ENCODE measurements at regions not wholly inside any gene's neighbourhood (a gene's known extent, or its start where the extent isn't known, plus 50 kb on each side); places are given as distances from the start of the nearest gene placed in this dataset.

DNA sequence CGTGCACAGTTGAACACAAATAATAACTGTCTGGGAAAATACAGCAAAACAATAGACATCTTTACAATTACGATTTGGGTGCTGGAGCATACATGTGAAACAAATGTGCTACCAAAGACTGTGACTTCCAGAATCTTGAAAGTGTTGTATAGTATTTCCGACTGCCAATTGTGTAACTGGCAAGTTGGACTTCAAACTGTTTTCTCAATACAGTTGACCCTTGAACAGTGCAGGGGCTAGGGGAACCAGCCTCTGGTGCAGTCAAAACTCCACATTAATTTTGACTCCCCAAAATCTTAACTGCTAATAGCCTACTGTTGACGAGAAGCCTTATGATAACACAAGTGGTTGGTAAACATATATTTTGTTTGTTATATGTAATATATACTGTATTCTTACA lies 904.2 kb downstream of the EPHA3 start:
- no peak overlapping the region for H3K27ac ChIP-seq
- no peaks in the 10 kb centered on the region for H4K20me1 ChIP-seq (ENCODE audit: insufficient read depth)
- TF ChIP-seq, protein P1, sequence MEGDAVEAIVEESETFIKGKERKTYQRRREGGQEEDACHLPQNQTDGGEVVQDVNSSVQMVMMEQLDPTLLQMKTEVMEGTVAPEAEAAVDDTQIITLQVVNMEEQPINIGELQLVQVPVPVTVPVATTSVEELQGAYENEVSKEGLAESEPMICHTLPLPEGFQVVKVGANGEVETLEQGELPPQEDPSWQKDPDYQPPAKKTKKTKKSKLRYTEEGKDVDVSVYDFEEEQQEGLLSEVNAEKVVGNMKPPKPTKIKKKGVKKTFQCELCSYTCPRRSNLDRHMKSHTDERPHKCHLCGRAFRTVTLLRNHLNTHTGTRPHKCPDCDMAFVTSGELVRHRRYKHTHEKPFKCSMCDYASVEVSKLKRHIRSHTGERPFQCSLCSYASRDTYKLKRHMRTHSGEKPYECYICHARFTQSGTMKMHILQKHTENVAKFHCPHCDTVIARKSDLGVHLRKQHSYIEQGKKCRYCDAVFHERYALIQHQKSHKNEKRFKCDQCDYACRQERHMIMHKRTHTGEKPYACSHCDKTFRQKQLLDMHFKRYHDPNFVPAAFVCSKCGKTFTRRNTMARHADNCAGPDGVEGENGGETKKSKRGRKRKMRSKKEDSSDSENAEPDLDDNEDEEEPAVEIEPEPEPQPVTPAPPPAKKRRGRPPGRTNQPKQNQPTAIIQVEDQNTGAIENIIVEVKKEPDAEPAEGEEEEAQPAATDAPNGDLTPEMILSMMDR (conservative IDR thresholded peaks at IDR 0.05; ENCODE audit: low read depth, low read length): no peak
- H3K36me3 ChIP-seq (ENCODE audit: insufficient read depth): no peaks in the 10 kb centered on the region
- no peak overlapping the region for H2AFZ ChIP-seq (ENCODE audit: low read depth)
- H3K4me2 ChIP-seq: no peak overlapping the region
- no peaks in the 10 kb centered on the region for H3K79me2 ChIP-seq (ENCODE audit: insufficient read depth, low read depth)
- H3K9ac ChIP-seq: no peak overlapping the region
- H3K4me1 ChIP-seq (ENCODE audit: low read depth, poor library complexity, severe bottlenecking): no peaks in the 10 kb centered on the region
- H3K27me3 ChIP-seq (ENCODE audit: insufficient read depth, low read depth): no peaks in the 10 kb centered on the region
- H3K4me3 ChIP-seq (IDR thresholded peaks at IDR 0.05; ENCODE audit: insufficient read depth, low read depth, low read length): no peak overlapping the region

DNA sequence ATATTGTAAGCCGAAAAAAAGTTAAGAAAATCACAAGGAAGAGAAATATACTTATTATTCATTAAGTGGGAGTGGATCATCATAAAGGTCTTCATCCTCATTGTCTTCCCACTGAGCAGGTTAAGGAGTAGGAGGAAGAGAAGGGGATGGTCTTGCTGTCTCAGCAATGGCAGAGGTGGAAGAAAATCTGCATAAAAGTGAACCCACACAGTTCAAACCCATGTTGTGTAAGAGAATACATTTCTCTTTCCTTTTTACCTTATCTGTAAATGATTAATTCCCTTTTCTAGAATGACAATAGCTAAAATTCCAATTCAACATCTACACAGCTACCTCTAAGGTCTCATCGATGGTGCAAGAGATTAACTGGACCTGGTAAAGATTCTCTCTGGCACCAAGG lies 904.6 kb downstream of the EPHA3 start:
- no peak overlapping the region for H2AFZ ChIP-seq (ENCODE audit: low read depth)
- no peak overlapping the region for H3K9ac ChIP-seq
- no peaks in the 10 kb centered on the region for H3K79me2 ChIP-seq (ENCODE audit: insufficient read depth, low read depth)
- H3K4me3 ChIP-seq (IDR thresholded peaks at IDR 0.05; ENCODE audit: insufficient read depth, low read depth, low read length): no peak overlapping the region
- H3K27me3 ChIP-seq (ENCODE audit: insufficient read depth, low read depth): no peaks in the 10 kb centered on the region
- no peak overlapping the region for H3K27ac ChIP-seq
- TF ChIP-seq, protein P1 (conservative IDR thresholded peaks at IDR 0.05; ENCODE audit: low read depth, low read length): no peak
- no peaks in the 10 kb centered on the region for H3K4me1 ChIP-seq (ENCODE audit: low read depth, poor library complexity, severe bottlenecking)
- no peak overlapping the region for H3K4me2 ChIP-seq
- no peaks in the 10 kb centered on the region for H3K36me3 ChIP-seq (ENCODE audit: insufficient read depth)
- H4K20me1 ChIP-seq (ENCODE audit: insufficient read depth): no peaks in the 10 kb centered on the region

DNA sequence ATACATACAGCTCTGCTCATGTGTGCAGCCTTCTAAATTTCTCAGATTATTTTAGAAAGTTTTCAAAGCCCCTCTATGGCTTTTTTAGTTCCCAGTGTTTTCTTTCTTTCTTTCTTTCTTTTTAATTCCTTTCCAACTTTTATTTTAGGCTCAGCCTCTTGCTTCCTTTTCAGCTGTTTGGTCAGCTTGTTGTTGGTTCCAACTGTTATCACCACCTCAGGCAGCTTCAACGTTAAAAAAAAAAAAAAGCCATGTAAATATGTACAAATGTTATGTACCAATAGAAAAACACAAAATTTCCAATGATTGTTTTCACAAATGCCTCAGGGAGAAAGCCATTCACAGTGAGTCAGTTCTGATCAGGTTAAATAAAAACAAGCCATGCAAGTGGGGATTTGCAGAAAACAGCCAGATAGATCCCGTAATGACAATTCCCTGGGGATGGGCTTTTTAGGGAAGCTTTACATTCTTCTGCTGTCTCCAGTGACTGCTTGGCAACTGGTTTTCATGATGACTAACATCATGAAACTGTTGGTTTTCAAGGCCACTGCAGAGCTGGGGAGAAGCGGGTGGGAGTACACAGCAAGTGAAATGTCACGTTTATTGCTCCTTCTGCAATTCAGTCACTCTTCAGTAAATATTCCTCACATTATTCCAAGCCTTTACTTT lies 908.4 kb downstream of the EPHA3 start:
- no peak overlapping the region for H3K4me3 ChIP-seq (IDR thresholded peaks at IDR 0.05; ENCODE audit: insufficient read depth, low read depth, low read length)

DNA sequence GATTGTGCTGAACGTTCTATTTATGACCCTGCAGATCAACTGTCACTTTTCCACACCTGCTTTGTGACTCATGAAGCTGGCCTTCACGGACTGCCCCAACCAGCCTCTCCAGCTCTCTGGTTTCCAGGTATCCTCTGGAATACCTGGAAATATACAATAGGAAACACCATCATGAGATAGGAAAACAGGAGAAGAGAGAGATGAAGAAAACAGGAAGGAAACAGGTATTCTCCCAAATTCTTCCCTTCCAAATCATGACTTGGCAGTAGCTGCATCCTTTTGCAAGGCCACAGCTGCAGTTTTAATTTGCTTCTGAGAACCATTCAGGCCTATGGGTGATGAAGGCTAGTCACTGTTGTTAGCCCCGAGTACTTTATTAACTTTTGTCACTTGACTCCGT lies 909.1 kb downstream of the EPHA3 start:
- Histone ChIP-seq H3K4me2 (no peak overlapping the region), H3K4me3 (IDR thresholded peaks at IDR 0.05; ENCODE audit: insufficient read depth, low read depth, low read length) (no peak overlapping the region), H3K27ac (no peak overlapping the region), H3K36me3 (ENCODE audit: insufficient read depth) (no peaks in the 10 kb centered on the region), H3K4me1 (ENCODE audit: low read depth, poor library complexity, severe bottlenecking) (no peaks in the 10 kb centered on the region), H2AFZ (ENCODE audit: low read depth) (no peak overlapping the region), H3K79me2 (ENCODE audit: insufficient read depth, low read depth) (no peaks in the 10 kb centered on the region), H3K27me3 (ENCODE audit: insufficient read depth, low read depth) (no peaks in the 10 kb centered on the region), H4K20me1 (ENCODE audit: insufficient read depth) (no peaks in the 10 kb centered on the region), H3K9ac (no peak overlapping the region)
- TF ChIP-seq, protein P1 (conservative IDR thresholded peaks at IDR 0.05; ENCODE audit: low read depth, low read length): no peak

More for the DNA sequence above, 908.4 kb downstream of the EPHA3 start:
- H3K36me3 ChIP-seq (ENCODE audit: insufficient read depth): no peaks in the 10 kb centered on the region
- TF ChIP-seq, protein P1 (conservative IDR thresholded peaks at IDR 0.05; ENCODE audit: low read depth, low read length): no peak
- H3K27me3 ChIP-seq (ENCODE audit: insufficient read depth, low read depth): no peaks in the 10 kb centered on the region
- H3K4me1 ChIP-seq (ENCODE audit: low read depth, poor library complexity, severe bottlenecking): no peaks in the 10 kb centered on the region
- H2AFZ ChIP-seq (ENCODE audit: low read depth): no peak overlapping the region
- no peak overlapping the region for H3K9ac ChIP-seq
- H4K20me1 ChIP-seq (ENCODE audit: insufficient read depth): no peaks in the 10 kb centered on the region
- no peak overlapping the region for H3K4me2 ChIP-seq
- no peaks in the 10 kb centered on the region for H3K79me2 ChIP-seq (ENCODE audit: insufficient read depth, low read depth)
- no peak overlapping the region for H3K27ac ChIP-seq

Data from KMS-11 (cell line).